Endothelial cell of umbilical vein (primary cell): ENCODE measurements at regions not wholly inside any gene's neighbourhood (a gene's known extent, or its start where the extent isn't known, plus 50 kb on each side); places are given as distances from the start of the nearest gene placed in this dataset.

Experiments used
- CTCF ChIP-seq, 2 donors: IDR thresholded peaks; 1 replicate in 1 of 2; 2 replicates in 1 of 2; pipeline ENCODE4 v1.5.1; 2011; ENCODE audit warnings: low read length in 2 of 2, mild to moderate bottlenecking in 2 of 2, moderate library complexity in 2 of 2, control low read depth in 1 of 2, inconsistent platforms in 1 of 2, low read depth in 1 of 2; ENCODE audit not compliant: insufficient read depth in 1 of 2; ENCODE audit errors: extremely low read depth in 1 of 2
- EZH2 ChIP-seq: IDR thresholded peaks from 2 replicates; pipeline ENCODE4 v1.6.1; 2012; ENCODE audit warnings: borderline replicate concordance, low read depth, mild to moderate bottlenecking, moderate library complexity, low read length, inconsistent platforms; ENCODE audit not compliant: severe bottlenecking
- FOS ChIP-seq: IDR thresholded peaks from 2 replicates; pipeline ENCODE4 v1.6.1; 2011; ENCODE audit warnings: mild to moderate bottlenecking, low read length, moderate library complexity, borderline replicate concordance; ENCODE audit not compliant: insufficient read depth
- GATA2 ChIP-seq: IDR thresholded peaks from 2 replicates; pipeline ENCODE4 v1.7.0; 2011; ENCODE audit warnings: low read depth, mild to moderate bottlenecking, moderate library complexity, mixed read lengths, low read length; ENCODE audit not compliant: insufficient read length, insufficient read depth
- POLR2A ChIP-seq: IDR thresholded peaks from 2 replicates; pipeline ENCODE4 v1.6.1; 2012; ENCODE audit warnings: low read depth, mild to moderate bottlenecking, control low read depth, low read length

DNA sequence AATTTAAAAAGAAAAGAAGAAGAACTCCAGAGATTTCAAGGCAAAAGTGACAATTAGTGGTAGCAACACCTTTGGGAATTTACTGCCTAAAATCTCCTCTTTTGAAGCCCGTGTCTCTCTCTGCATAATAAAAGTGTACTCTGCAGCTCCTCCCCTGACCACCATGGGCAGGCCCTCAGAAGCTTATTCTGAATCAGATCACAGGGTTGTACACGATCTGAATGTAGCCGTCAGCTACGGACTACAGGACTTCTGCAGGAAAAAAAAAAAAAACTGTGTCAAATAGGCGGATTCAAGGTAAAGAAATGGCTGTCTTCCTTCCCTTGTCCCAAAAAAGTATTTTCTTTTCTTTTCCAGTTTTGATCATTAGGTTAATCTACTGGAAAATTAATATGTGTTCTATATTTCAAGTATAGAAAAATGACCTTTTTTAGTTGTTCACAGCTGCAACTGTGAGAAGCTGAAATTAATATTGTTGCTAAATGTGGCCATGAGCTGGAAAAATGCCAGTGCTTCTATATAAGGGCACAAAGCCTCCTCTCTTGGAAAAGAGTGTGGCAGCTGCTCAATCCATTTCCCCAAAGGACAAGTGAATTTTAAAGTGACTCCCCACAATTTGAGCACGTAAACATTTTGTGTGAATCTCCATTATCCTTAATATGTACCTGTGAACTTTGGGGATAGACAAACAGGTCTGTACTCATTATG is 397.4 kb downstream of the C6orf118 start:
- TF ChIP-seq FOS, result no peak
- TF ChIP-seq CTCF (IDR thresholded peaks at IDR 0.05; ENCODE audit: extremely low read depth in 1 of 2, insufficient read depth in 1 of 2, low read depth in 1 of 2, low read length in 2 of 2), result no peak
- no peak for TF ChIP-seq POLR2A
- no peak for TF ChIP-seq GATA2
- TF ChIP-seq EZH2, result no peak
